GM21381 (cell line): ENCODE measurements at regions not wholly inside any gene's neighbourhood (a gene's known extent, or its start where the extent isn't known, plus 50 kb on each side); places are given as distances from the start of the nearest gene placed in this dataset.

Source experiments
- ATAC-seq: cut with Tn5 transposase; IDR thresholded peaks from one replicate; pipeline ENCODE4 v1.9.1; 2021; ENCODE audit warnings: mild to moderate bottlenecking, moderate library complexity; ENCODE audit not compliant: unreplicated experiment

GRCh38 chr7:15782656-15783055, 96.2 kb upstream of the MEOX2 start:
- no peak for ATAC-seq

DNA sequence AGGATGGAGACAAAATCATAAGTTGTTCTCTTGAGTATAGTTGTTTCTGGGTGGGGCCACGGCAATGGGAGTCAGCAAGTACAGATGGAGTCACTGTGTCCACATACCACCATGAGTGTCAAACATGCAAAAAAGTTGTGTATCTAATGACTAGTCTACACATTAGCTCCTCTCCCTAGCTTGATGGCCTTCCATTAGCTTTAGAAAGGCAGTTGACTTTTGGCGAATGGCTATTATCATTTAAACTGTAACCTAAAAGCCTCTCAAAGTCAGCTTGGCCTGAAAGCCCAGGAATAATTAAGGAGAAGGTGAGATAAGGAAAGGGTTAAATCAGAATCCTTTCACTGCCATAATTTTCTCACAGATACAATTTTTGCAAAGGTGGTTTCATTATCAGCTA, 95.5 kb upstream of the MEOX2 start:
- ATAC-seq = no peak

GRCh38 chr7:15780271-15780670, 93.8 kb upstream of the MEOX2 start:
- ATAC-seq = no peak

DNA sequence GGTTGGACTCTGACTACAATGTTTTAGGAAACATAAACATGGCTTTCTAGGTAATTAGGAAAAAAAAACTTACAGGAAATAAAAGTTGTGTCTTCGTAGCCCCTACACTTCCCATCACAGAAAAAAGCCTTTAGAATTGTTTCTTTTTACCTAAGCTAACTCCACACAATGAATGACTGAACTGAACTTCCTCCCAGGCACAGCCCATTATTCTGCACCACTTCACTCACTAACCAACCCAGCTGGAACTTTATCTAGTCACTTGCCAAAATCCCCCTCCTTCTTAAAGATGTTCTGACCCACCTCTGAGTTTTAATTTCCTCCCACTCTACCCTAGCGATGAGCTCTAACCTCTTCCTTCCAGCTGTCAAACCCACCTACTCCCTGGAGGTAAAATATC, 91.7 kb upstream of the MEOX2 start:
- ATAC-seq = no peak

GRCh38 chr7:15765753-15766152, 79.3 kb upstream of the MEOX2 start:
- no peak for ATAC-seq

- no peak for ATAC-seq
Observed at GRCh38 chr7:15764851-15765382, 78.4 kb upstream of the MEOX2 start.

GRCh38 chr7:15764010-15764409, 77.5 kb upstream of the MEOX2 start:
- ATAC-seq = no peak

DNA sequence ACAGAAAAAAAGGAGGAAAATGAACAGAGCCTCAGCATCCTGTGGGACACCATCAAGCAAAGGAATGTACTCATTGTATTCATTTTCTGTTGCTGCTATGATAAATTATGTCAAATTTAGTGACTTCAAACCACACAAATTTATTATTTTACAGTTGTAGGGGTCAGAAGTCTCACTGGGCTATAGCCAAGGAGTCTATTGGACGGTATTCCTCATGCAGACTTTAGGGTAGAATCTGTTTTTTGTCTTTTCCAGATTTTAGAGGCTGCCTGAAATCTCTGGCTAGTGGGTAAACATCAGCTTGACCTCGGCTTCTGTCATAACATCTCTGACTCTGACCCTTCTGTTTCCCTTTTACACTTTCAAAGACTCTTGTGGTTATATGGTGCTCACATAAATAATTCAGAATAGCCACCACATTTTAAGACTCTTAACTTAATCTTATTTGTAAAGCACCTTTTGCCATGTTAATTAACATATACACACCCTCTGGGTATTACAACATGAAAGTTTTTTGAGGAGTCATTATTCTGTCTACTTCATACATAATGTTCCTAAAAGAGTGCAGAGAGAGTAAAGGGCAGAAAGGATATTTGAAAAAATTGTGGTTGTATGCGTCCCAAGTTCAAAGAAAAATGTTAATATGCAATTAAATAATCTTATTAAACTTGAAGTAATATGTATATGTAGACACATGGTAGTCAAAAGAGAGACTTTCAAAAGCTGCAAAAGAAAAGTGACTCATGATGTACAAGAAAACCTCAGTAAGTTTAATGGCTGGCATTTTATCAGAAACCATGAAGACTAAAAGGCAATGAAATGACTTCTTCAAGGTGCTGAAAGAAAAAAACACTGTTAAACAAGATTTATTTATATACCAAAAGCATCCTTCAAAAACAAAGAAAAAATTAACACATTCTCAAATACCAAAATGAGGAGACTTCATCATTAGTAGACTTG, 70.8 kb upstream of the MEOX2 start:
- no peak for ATAC-seq

GRCh38 chr7:15755061-15755460, 68.6 kb upstream of the MEOX2 start:
- ATAC-seq = no peak

GRCh38 chr7:15753887-15754579, 67.5 kb upstream of the MEOX2 start:
- no peak for ATAC-seq

- ATAC-seq = no peak
Observed at GRCh38 chr7:15752377-15752776, 65.9 kb upstream of the MEOX2 start.

- ATAC-seq = no peak
Observed at GRCh38 chr7:15751191-15751701, 64.8 kb upstream of the MEOX2 start.

GRCh38 chr7:15750727-15751126, 64.2 kb upstream of the MEOX2 start:
- ATAC-seq = no peak

GRCh38 chr7:15749631-15750030, 63.1 kb upstream of the MEOX2 start:
- no peak for ATAC-seq

- ATAC-seq = no peak
Observed at GRCh38 chr7:15747712-15748111, 61.2 kb upstream of the MEOX2 start.

DNA sequence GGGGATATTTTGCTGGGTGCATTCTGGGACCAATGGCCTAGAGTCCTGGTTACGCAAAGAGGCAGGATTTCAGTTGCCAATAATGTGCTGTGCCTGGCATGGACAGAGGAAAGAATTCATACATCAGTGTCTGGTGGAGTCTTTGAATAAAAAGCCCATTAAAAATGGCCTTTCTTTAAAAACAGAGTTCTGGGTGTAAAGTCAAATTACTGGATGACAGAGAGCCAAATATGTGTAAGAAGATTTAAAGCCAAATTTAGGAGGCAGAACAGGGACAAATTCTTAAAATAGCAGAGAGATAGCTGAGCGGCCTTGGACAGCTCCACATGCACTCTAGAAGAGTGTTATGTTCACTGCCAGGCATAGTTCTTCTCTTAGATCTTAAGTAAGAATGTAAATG, 60.8 kb upstream of the MEOX2 start:
- no peak for ATAC-seq

DNA sequence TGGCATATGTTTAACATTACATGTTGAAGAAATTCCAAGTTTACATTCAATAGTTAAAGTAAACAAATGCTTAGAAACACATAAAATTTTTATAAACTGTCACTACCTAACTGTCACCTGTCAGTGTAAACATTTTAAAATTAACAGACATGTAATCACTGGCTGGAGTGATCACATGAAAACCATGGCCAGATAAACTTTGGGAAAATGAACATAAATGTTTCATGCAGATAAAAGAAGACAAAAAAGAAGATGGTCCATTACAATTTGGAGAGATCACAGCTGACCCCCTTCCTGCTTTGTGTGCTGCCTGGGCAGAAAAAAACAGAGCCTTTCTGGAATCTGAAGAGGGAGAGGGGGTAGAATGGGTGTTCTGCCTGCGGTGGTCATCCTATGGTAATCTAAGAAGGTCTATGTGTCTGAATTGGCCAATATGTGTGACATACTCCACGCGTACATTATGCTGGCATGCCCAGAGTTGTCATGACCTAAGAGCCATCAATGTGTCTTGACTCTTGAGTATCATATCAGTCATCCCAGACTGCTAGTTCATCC, 57.5 kb upstream of the MEOX2 start:
- no peak for ATAC-seq

DNA sequence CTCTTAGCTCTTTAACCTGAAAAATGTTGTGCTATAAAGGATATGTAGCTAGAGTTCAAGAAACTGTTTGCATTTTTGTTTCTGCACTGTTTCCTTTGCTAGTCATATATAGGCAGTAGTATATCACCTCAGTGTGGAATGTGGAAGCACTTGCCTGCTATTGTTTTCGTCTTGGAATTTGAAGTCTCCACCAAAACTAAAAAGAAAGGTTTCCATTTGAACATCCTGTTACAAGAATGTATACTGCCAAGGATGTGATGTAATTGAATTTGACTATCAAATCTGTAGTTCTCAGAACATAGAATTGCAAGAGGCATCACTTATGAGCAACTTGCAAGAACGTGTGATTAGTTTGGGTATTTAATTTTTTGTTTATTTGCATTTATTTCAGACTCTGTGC, 51.1 kb upstream of the MEOX2 start:
- ATAC-seq = no peak
